ENCODE measurements at regions not wholly inside any gene's neighbourhood (a gene's known extent, or its start where the extent isn't known, plus 50 kb on each side); places are given as distances from the start of the nearest gene placed in this dataset.

DNA sequence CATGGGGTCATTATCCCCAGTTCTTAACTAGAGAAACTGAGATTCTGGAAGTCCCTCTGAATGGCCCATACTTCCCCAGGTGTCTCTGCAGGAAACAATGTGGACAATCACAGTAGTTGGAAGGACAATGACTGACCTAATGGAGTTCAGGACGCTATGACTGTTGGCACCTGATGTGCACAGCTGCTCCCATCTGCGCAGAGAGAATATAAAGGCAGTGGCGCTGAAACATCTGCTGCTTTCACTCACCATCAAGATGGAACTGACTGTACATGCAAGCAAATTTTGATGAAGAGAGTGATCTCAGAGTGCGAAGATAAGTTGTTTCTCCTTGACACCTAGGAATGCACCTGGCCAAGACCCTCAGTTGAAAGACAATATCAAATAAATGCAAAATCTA is 395.7 kb upstream of the ASIC2 start:
- H3K4me3 ChIP-seq (ENCODE audit: low read depth, low read length): no peak overlapping the region
- POLR2A ChIA-PET: no interaction called here
- H3K36me3 ChIP-seq (ENCODE audit: control insufficient read depth, insufficient read depth, low read length): no peaks in the 10 kb centered on the region
- CTCF ChIA-PET: no interaction called here
- no peak for TF ChIP-seq CTCF (IDR thresholded peaks at IDR 0.05; ENCODE audit: insufficient read depth, low read depth, low read length)
- H3K27me3 ChIP-seq (ENCODE audit: control insufficient read depth, insufficient read depth, low read length): no peaks in the 10 kb centered on the region
- no peak for DNase-seq (ENCODE audit: low read depth)

- H3K4me3 ChIP-seq (ENCODE audit: low read depth, low read length): no peak overlapping the region
- DNase-seq (ENCODE audit: low read depth): no peak
- peaks cover 2% of the 10 kb centered on the region; the same call in 1 of the 2 replicates for H3K27me3 ChIP-seq (ENCODE audit: control insufficient read depth, insufficient read depth, low read length)
- ChIA-PET CTCF (no interaction called here), POLR2A (no interaction called here)
- H3K36me3 ChIP-seq (ENCODE audit: control insufficient read depth, insufficient read depth, low read length): 0 out of 2 replicates have a peak, but pooled peaks cover 1% of the 10 kb centered on the region
- TF ChIP-seq CTCF (IDR thresholded peaks at IDR 0.05; ENCODE audit: insufficient read depth, low read depth, low read length): no peak
These were observed 396.6 kb upstream of the ASIC2 start for GRCh38 chr17:33689725-33690124.

DNA sequence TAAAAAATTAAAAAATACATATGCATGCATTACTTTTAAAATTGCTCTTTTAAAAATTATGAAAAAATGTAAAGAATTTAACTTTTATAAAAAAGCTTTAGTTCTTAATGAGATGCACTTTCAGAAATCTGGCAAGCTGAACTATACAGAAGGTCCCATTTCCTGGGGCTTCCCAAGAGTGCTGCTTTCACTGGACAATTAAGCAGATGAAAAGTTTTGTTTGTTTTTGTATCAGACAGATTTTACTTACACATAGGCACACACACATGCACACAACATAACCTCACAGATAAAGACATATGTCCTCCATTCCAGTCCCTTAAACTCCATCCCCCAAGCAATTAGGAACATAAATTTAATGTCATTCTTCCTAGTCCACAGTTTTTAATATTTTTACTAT is 402.3 kb upstream of the ASIC2 start:
- ChIA-PET POLR2A (no interaction called here), CTCF (interaction anchor here (1.1 kb wide), 1 partner anchor 9 kb away, joined by 3 read pairs; no protein-coding TSS in a partner anchor)
- TF ChIP-seq CTCF (IDR thresholded peaks at IDR 0.05; ENCODE audit: insufficient read depth, low read depth, low read length): no peak
- Histone ChIP-seq H3K4me3 (ENCODE audit: low read depth, low read length) (no peak overlapping the region), H3K27me3 (ENCODE audit: control insufficient read depth, insufficient read depth, low read length) (peaks cover 2% of the 10 kb centered on the region; the same call in 1 of the 2 replicates), H3K36me3 (ENCODE audit: control insufficient read depth, insufficient read depth, low read length) (0 out of 2 replicates have a peak, but pooled peaks cover 1% of the 10 kb centered on the region)
- no peak for DNase-seq (ENCODE audit: low read depth)

GRCh38 chr17:33696102-33696501 is 403.0 kb upstream of the ASIC2 start:
- H3K36me3 ChIP-seq (ENCODE audit: control insufficient read depth, insufficient read depth, low read length): 0 out of 2 replicates have a peak, but pooled peaks cover 1% of the 10 kb centered on the region
- no peak overlapping the region for H3K4me3 ChIP-seq (ENCODE audit: low read depth, low read length)
- ChIA-PET POLR2A (no interaction called here), CTCF (no interaction called here)
- H3K27me3 ChIP-seq (ENCODE audit: control insufficient read depth, insufficient read depth, low read length): peaks cover 2% of the 10 kb centered on the region; the same call in 1 of the 2 replicates
- DNase-seq (ENCODE audit: low read depth): no peak
- TF ChIP-seq CTCF (IDR thresholded peaks at IDR 0.05; ENCODE audit: insufficient read depth, low read depth, low read length): no peak

DNA sequence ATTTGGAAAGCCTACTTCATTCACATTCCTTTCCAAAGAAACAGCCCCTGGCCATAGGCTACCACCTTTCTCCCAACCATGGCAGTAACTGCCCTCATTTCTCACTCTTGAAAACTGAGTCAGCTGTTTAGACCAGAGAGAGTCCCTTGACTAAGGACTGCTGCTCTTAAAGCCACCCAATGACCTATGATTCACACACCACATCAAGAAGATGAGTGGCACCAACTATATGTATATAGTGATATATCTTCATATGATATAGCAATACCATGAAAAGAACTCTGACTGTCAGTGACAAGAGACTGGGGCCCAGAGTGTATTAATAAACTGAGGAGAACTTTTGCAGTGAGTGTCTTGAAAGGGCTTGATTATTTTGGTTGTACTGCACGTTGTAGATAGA is 404.5 kb upstream of the ASIC2 start:
- no peak for TF ChIP-seq CTCF (IDR thresholded peaks at IDR 0.05; ENCODE audit: insufficient read depth, low read depth, low read length)
- CTCF ChIA-PET: no interaction called here

More for the DNA sequence above, 404.5 kb upstream of the ASIC2 start:
- no peak for DNase-seq (ENCODE audit: low read depth)
- Histone ChIP-seq H3K4me3 (ENCODE audit: low read depth, low read length) (no peak overlapping the region), H3K27me3 (ENCODE audit: control insufficient read depth, insufficient read depth, low read length) (peaks cover 2% of the 10 kb centered on the region; the same call in 1 of the 2 replicates), H3K36me3 (ENCODE audit: control insufficient read depth, insufficient read depth, low read length) (0 out of 2 replicates have a peak, but pooled peaks cover 1% of the 10 kb centered on the region)
- POLR2A ChIA-PET: no interaction called here
